SK-N-SH (cell line): ENCODE measurements at regions not wholly inside any gene's neighbourhood (a gene's known extent, or its start where the extent isn't known, plus 50 kb on each side); places are given as distances from the start of the nearest gene placed in this dataset.
A peak's percentile ranks its signal among the peaks of the same experiment; 100 is the strongest.

Experiments
- CTCF ChIA-PET: fragments of 300-600, 350-600 bp; formaldehyde crosslinking; extraction: SDS; loops from one replicate; lab custom pipeline; 2021; lab: Yijun Ruan, JAX
- POLR2A ChIA-PET: fragments of 350-600 bp; sonication (Branson Sonifier 250); formaldehyde crosslinking; extraction: SDS; loops from one replicate; lab custom pipeline; 2020; ENCODE audit warnings: antibody characterized with exemption, inconsistent platforms; lab: Yijun Ruan, JAX
- DNase-seq: peaks from one replicate; pipeline ENCODE4 v3.0.0; 2012
- H2AFZ ChIP-seq: fragments of 200-600 bp; sonication (generic); 2 replicates; pipeline ENCODE4 v1.8.1; 2016; ENCODE audit warnings: antibody characterized with exemption, mild to moderate bottlenecking, low read depth
- H3F3A ChIP-seq: fragments of 200-600 bp; sonication (generic); replicated peaks from 2 replicates; pipeline ENCODE3; 2016; ENCODE audit warnings: antibody characterized with exemption, mild to moderate bottlenecking; ENCODE audit not compliant: insufficient read depth
- H3K27ac ChIP-seq, 2 experiments: fragments of 200-500 bp in 1 of 2; fragments of 200-600 bp in 1 of 2; sonication (Bioruptor generic) in 1 of 2; sonication (generic), shearing (Covaris generic) in 1 of 2; 2 replicates each; pipeline versions ENCODE4 v1.5.1 to v1.6.1; 2014 to 2016; ENCODE audit warnings: low read depth in 2 of 2, inconsistent platforms in 1 of 2, low read length in 1 of 2, mild to moderate bottlenecking in 1 of 2, mixed read lengths in 1 of 2
- H3K27me3 ChIP-seq: fragments of 200-600 bp; sonication (generic), shearing (Covaris generic); 2 replicates; pipeline ENCODE4 v1.6.1; 2016; ENCODE audit warnings: mixed run types; ENCODE audit not compliant: insufficient read depth
- H3K36me3 ChIP-seq, 2 experiments: fragments of 200-500 bp in 1 of 2; fragments of 200-600 bp in 1 of 2; sonication (Bioruptor generic) in 1 of 2; sonication (generic) in 1 of 2; replicated peaks in 1 of 2; 2 replicates each; pipeline versions ENCODE3 to v1.5.1; 2014 to 2016; ENCODE audit warnings: low read length in 1 of 2, mild to moderate bottlenecking in 1 of 2; ENCODE audit not compliant: insufficient read depth in 2 of 2, control insufficient read depth in 1 of 2
- H3K4me1 ChIP-seq, 2 experiments: fragments of 200-500 bp in 1 of 2; fragments of 200-600 bp in 1 of 2; sonication (Bioruptor generic) in 1 of 2; sonication (generic), shearing (Covaris generic) in 1 of 2; 2 replicates each; pipeline versions ENCODE4 v1.5.1 to v1.6.1; 2014 to 2016; ENCODE audit warnings: low read depth in 1 of 2, low read length in 1 of 2, mixed run types in 1 of 2; ENCODE audit not compliant: insufficient read depth in 2 of 2, control insufficient read depth in 1 of 2
- H3K4me2 ChIP-seq: fragments of 200-600 bp; sonication (generic), shearing (Covaris generic); 2 replicates; pipeline ENCODE4 v1.6.1; 2017; ENCODE audit warnings: mixed run types
- H3K4me3 ChIP-seq, 2 experiments: fragments of 200-500 bp in 1 of 2; fragments of 200-600 bp in 1 of 2; sonication (Bioruptor generic) in 1 of 2; sonication (generic), shearing (Covaris generic) in 1 of 2; 2 replicates each; pipeline versions ENCODE4 v1.5.1 to v1.8.1; 2014 to 2016; ENCODE audit warnings: low read depth in 2 of 2, inconsistent platforms in 1 of 2, low read length in 1 of 2, mild to moderate bottlenecking in 1 of 2, mixed read lengths in 1 of 2, moderate library complexity in 1 of 2
- H3K79me2 ChIP-seq: fragments of 200-600 bp; sonication (generic); 2 replicates; pipeline ENCODE4 v1.8.1; 2017; ENCODE audit warnings: mild to moderate bottlenecking; ENCODE audit not compliant: insufficient read depth
- H3K9ac ChIP-seq: fragments of 200-600 bp; sonication (generic); 2 replicates; pipeline ENCODE4 v1.6.1; 2017; ENCODE audit warnings: mixed run types
- H3K9me2 ChIP-seq: fragments of 200-600 bp; sonication (generic); 2 replicates; pipeline ENCODE4 v1.6.1; 2017; ENCODE audit warnings: mixed run types
- H3K9me3 ChIP-seq: fragments of 200-600 bp; sonication (generic); 2 replicates; pipeline ENCODE4 v1.6.1; 2017; ENCODE audit warnings: mixed run types, mild to moderate bottlenecking, moderate library complexity
- H4K20me1 ChIP-seq: fragments of 200-600 bp; sonication (generic); 2 replicates; pipeline ENCODE4 v1.6.1; 2017; ENCODE audit warnings: mild to moderate bottlenecking, mixed run types; ENCODE audit not compliant: insufficient read depth
- ELF1 ChIP-seq: IDR thresholded peaks from 2 replicates; pipeline ENCODE4 v1.4.0; 2012
- EP300 ChIP-seq, 2 experiments: IDR thresholded peaks; 2 replicates each; pipeline versions ENCODE4 v1.4.0 to v1.6.1; 2012; ENCODE audit warnings: borderline replicate concordance in 1 of 2, low read depth in 1 of 2, low read length in 1 of 2
- EZH2phosphoT487 ChIP-seq: fragments of 200-600 bp; sonication (generic); IDR thresholded peaks from 2 replicates; pipeline ENCODE4 v1.6.1; 2017; ENCODE audit warnings: low read depth, mixed run types, mild to moderate bottlenecking, antibody characterized with exemption, moderate library complexity, borderline replicate concordance
- FOXJ3 ChIP-seq: sonication (generic); formaldehyde crosslinking; IDR thresholded peaks from 2 replicates; pipeline ENCODE4 v1.5.1; 2020; ENCODE audit warnings: mild to moderate bottlenecking, missing genetic modification reagents
- FOXM1 ChIP-seq: IDR thresholded peaks from 2 replicates; pipeline ENCODE4 v1.4.0; 2012; ENCODE audit warnings: low read depth, mild to moderate bottlenecking
- GABPA ChIP-seq: IDR thresholded peaks from 2 replicates; pipeline ENCODE4 v1.4.0; 2012; ENCODE audit warnings: low read depth, mild to moderate bottlenecking
- GATA2 ChIP-seq: sonication (generic); formaldehyde crosslinking; IDR thresholded peaks from 2 replicates; pipeline ENCODE4 v1.5.0; 2020; ENCODE audit warnings: mild to moderate bottlenecking, missing genetic modification reagents
- MAX ChIP-seq: IDR thresholded peaks from 2 replicates; pipeline ENCODE4 v1.4.0; 2012; ENCODE audit warnings: low read depth
- MEF2A ChIP-seq: IDR thresholded peaks from 2 replicates; pipeline ENCODE4 v1.4.0; 2012; ENCODE audit warnings: low read depth, borderline replicate concordance
- NFIC ChIP-seq: IDR thresholded peaks from 2 replicates; pipeline ENCODE4 v1.4.0; 2012; ENCODE audit warnings: borderline replicate concordance
- NRF1 ChIP-seq: IDR thresholded peaks from 2 replicates; pipeline ENCODE4 v1.6.1; 2012; ENCODE audit warnings: low read depth, mild to moderate bottlenecking, low read length
- PBX3 ChIP-seq: IDR thresholded peaks from 2 replicates; pipeline ENCODE4; 2012
- POLR2AphosphoS5 ChIP-seq: IDR thresholded peaks from 2 replicates; pipeline ENCODE4 v1.6.1; 2012; ENCODE audit warnings: low read depth, low read length
- RXRA ChIP-seq: IDR thresholded peaks from 2 replicates; pipeline ENCODE4 v1.4.0; 2012; ENCODE audit warnings: low read depth, mild to moderate bottlenecking, borderline replicate concordance
- SIN3A ChIP-seq: IDR thresholded peaks from 2 replicates; pipeline ENCODE4 v1.6.1; 2012; ENCODE audit warnings: low read depth, mild to moderate bottlenecking, low read length, moderate library complexity, borderline replicate concordance
- SMC3 ChIP-seq: IDR thresholded peaks from 2 replicates; pipeline ENCODE4 v1.6.1; 2012; ENCODE audit warnings: low read depth, low read length, improper control_type of control experiment
- TCF12 ChIP-seq: IDR thresholded peaks from 2 replicates; pipeline ENCODE4 v1.4.0; 2012
- USF2 ChIP-seq: fragments of 150-350 bp; IDR thresholded peaks from 2 replicates; pipeline ENCODE4 v1.6.1; 2017; ENCODE audit warnings: antibody characterized with exemption, low read length, low read depth, borderline replicate concordance
- ZBTB33 ChIP-seq: IDR thresholded peaks from 2 replicates; pipeline ENCODE4 v1.4.0; 2012; ENCODE audit warnings: low read depth, borderline replicate concordance
- WGBS: methylation state at CpG from one replicate; pipeline ENCODE4 v1.1.6; 2017; ENCODE audit warnings: low lambda C conversion rate; 5-methylcytosine and 5-hydroxymethylcytosine counted together

GRCh38 chr13:40109351-40109844 is 453.9 kb downstream of the COG6 start:
- H3K9ac ChIP-seq = no peak overlapping the region
- H3K27me3 ChIP-seq = no peaks in the 10 kb centered on the region
- no peaks in the 10 kb centered on the region for H3K9me2 ChIP-seq
- H3F3A ChIP-seq = peaks cover 6% of the 10 kb centered on the region
- no peaks in the 10 kb centered on the region for H3K36me3 ChIP-seq
- DNase-seq = no peak
- TF ChIP-seq GATA2 (CRISPR knock-in tag) = no peak
- TF ChIP-seq TCF12 = peak; percentile 49
- no peak for TF ChIP-seq FOXM1
- TF ChIP-seq NFIC = 0 out of 2 replicates have a peak, but pooled peaks have one; percentile 44
- no peak for TF ChIP-seq MAX
- no peak for TF ChIP-seq GABPA
- no peak for TF ChIP-seq SMC3
- TF ChIP-seq ZBTB33 = no peak
- TF ChIP-seq POLR2AphosphoS5 = no peak
- no peak for TF ChIP-seq MEF2A
- TF ChIP-seq, all 33 proteins: peak for 2
- Histone ChIP-seq H3K79me2 (no peaks in the 10 kb centered on the region), H2AFZ (peak overlapping the region; percentile 50; the same call in 1 of the 2 replicates), H3K4me3 (peak overlapping the region in 1 of 2 experiments; percentile 14; a peak in 1 of 4 replicates), H3K9me3 (no peaks in the 10 kb centered on the region), H3K4me2 (peak overlapping the region; percentile 43; the same call in 1 of the 2 replicates), H3K4me1 (no peaks in the 10 kb centered on the region), H3K27ac (peak overlapping the region in 1 of 2 experiments; percentile 46; a peak in 2 of 4 replicates), H4K20me1 (no peaks in the 10 kb centered on the region)
- ChIA-PET POLR2A (no interaction called here), CTCF (interaction anchor here (1.1 kb wide), 1 partner anchor 40 kb away, joined by 3 read pairs; no protein-coding TSS in a partner anchor)
- WGBS = 19% methylated on average over 4 of the region's 4 CpGs

GRCh38 chr13:40113643-40114304 is 458.3 kb downstream of the COG6 start:
- ChIA-PET CTCF (interaction anchor here (1.1 to 1.2 kb wide), 2 partner anchors 30 to 45 kb away, joined by 3 to 4 read pairs; no protein-coding TSS in a partner anchor), POLR2A (no interaction called here)
- Histone ChIP-seq H2AFZ (no peak overlapping the region), H4K20me1 (no peaks in the 10 kb centered on the region), H3K4me3 (no peak overlapping the region), H3K9me3 (no peaks in the 10 kb centered on the region), H3K4me2 (no peak overlapping the region), H3K9me2 (no peaks in the 10 kb centered on the region), H3K36me3 (no peaks in the 10 kb centered on the region), H3F3A (peaks cover 4% of the 10 kb centered on the region), H3K79me2 (no peaks in the 10 kb centered on the region), H3K27ac (no peak overlapping the region), H3K27me3 (no peaks in the 10 kb centered on the region), H3K9ac (no peak overlapping the region), H3K4me1 (no peaks in the 10 kb centered on the region)
- 81% methylated on average over 8 of the region's 8 CpGs for WGBS
- DNase-seq = no peak
- no peak for TF ChIP-seq SIN3A
- TF ChIP-seq EP300 (IDR thresholded peaks at IDR 0.05; ENCODE audit: borderline replicate concordance in 1 of 2, low read depth in 1 of 2, low read length in 1 of 2) = no peak
- no peak for TF ChIP-seq RXRA
- TF ChIP-seq NFIC = no peak
- TF ChIP-seq NRF1 = no peak
- no peak for TF ChIP-seq EZH2phosphoT487
- no peak for TF ChIP-seq USF2
- TF ChIP-seq MEF2A = no peak
- TF ChIP-seq ELF1 = no peak
- no peak for TF ChIP-seq SMC3
- no peak for TF ChIP-seq FOXJ3 (CRISPR knock-in tag)
- TF ChIP-seq MAX = no peak
- no peak for TF ChIP-seq FOXM1
- no peak for TF ChIP-seq PBX3
